ENCODE measurements at regions not wholly inside any gene's neighbourhood (a gene's known extent, or its start where the extent isn't known, plus 50 kb on each side); places are given as distances from the start of the nearest gene placed in this dataset.

- DNase-seq (ENCODE audit: low spot score) = no peak
- peaks cover 3% of the 10 kb centered on the region for H3K9me3 Mint-ChIP-seq (ENCODE audit: low read depth)
- no peak for TF ChIP-seq CTCF (IDR thresholded peaks at IDR 0.05)
- H3K4me1 Mint-ChIP-seq (ENCODE audit: low read depth) = no peaks in the 10 kb centered on the region
- H3K36me3 Mint-ChIP-seq (ENCODE audit: low read depth) = no peaks in the 10 kb centered on the region
- no peak overlapping the region for H3K4me3 Mint-ChIP-seq (ENCODE audit: unreplicated experiment)
- H3K27ac Mint-ChIP-seq (ENCODE audit: unreplicated experiment) = no peak overlapping the region
- peaks cover 4% of the 10 kb centered on the region for H3K27me3 Mint-ChIP-seq (ENCODE audit: low read depth)
Measured at GRCh38 chr3:28690176-28690575, 341.6 kb upstream of the AZI2 start.

DNA sequence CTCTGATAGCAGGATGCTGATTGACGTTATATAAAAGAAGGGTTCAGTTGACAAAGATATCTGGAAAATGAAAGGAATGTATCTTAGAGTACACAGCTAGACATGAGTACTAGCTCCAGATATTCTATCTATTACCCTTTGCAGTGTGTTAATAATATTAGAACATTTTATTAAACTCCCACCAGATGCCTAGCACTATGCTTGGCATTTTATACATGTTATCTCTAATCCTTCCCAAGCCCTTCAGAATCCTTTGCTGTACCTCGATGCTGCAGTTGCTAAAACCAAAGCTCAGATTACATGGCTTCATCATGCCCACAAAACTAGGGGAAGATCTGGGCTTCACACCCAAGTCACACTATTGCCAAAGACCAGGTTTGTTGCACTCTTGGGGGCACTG, 350.1 kb upstream of the AZI2 start:
- Mint-ChIP-seq H3K4me3 (ENCODE audit: unreplicated experiment) (no peak overlapping the region), H3K4me1 (ENCODE audit: low read depth) (no peaks in the 10 kb centered on the region), H3K27ac (ENCODE audit: unreplicated experiment) (no peak overlapping the region), H3K9me3 (ENCODE audit: low read depth) (no peaks in the 10 kb centered on the region), H3K36me3 (ENCODE audit: low read depth) (no peaks in the 10 kb centered on the region), H3K27me3 (ENCODE audit: low read depth) (peaks cover 3% of the 10 kb centered on the region)
- DNase-seq (ENCODE audit: low spot score) = no peak
- TF ChIP-seq CTCF (IDR thresholded peaks at IDR 0.05) = no peak

GRCh38 chr3:28699283-28699682, 350.7 kb upstream of the AZI2 start:
- TF ChIP-seq CTCF (IDR thresholded peaks at IDR 0.05) = no peak
- no peak for DNase-seq (ENCODE audit: low spot score)
- H3K27ac Mint-ChIP-seq (ENCODE audit: unreplicated experiment) = no peak overlapping the region
- no peaks in the 10 kb centered on the region for H3K4me1 Mint-ChIP-seq (ENCODE audit: low read depth)
- no peak overlapping the region for H3K4me3 Mint-ChIP-seq (ENCODE audit: unreplicated experiment)
- peaks cover 3% of the 10 kb centered on the region for H3K27me3 Mint-ChIP-seq (ENCODE audit: low read depth)
- no peaks in the 10 kb centered on the region for H3K36me3 Mint-ChIP-seq (ENCODE audit: low read depth)
- H3K9me3 Mint-ChIP-seq (ENCODE audit: low read depth) = no peaks in the 10 kb centered on the region

- H3K27ac Mint-ChIP-seq (ENCODE audit: unreplicated experiment) = no peak overlapping the region
- no peak for DNase-seq (ENCODE audit: low spot score)
- H3K4me1 Mint-ChIP-seq (ENCODE audit: low read depth) = no peaks in the 10 kb centered on the region
- no peak for TF ChIP-seq CTCF (IDR thresholded peaks at IDR 0.05)
- peaks cover 3% of the 10 kb centered on the region for H3K27me3 Mint-ChIP-seq (ENCODE audit: low read depth)
- no peaks in the 10 kb centered on the region for H3K9me3 Mint-ChIP-seq (ENCODE audit: low read depth)
- no peaks in the 10 kb centered on the region for H3K36me3 Mint-ChIP-seq (ENCODE audit: low read depth)
- no peak overlapping the region for H3K4me3 Mint-ChIP-seq (ENCODE audit: unreplicated experiment)
Measured at GRCh38 chr3:28700728-28701127, 352.1 kb upstream of the AZI2 start.

DNA sequence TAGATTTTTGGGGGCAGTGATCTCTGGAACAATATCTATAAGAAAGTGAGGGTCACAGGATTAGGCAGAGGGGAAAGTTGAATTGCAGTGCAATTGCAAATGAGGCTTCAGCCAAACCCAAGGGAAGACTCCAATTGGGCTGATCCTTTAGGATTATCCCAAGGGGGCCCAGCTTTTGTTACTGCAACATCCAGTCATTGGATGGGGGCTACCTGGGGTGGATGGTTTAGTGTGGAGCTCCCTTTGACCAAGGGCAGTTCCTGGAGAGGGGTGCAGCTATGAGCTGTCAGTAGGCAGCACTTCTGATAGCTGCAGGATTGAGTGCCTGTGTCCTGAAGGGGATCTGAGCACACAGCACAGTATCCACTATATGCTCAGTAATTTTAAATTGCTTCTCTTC, 355.2 kb upstream of the AZI2 start:
- DNase-seq (ENCODE audit: low spot score) = no peak
- H3K9me3 Mint-ChIP-seq (ENCODE audit: low read depth) = peaks cover 3% of the 10 kb centered on the region

More for the DNA sequence above, 355.2 kb upstream of the AZI2 start:
- H3K27me3 Mint-ChIP-seq (ENCODE audit: low read depth) = no peaks in the 10 kb centered on the region
- H3K36me3 Mint-ChIP-seq (ENCODE audit: low read depth) = no peaks in the 10 kb centered on the region
- no peak overlapping the region for H3K27ac Mint-ChIP-seq (ENCODE audit: unreplicated experiment)
- TF ChIP-seq CTCF (IDR thresholded peaks at IDR 0.05) = no peak
- no peaks in the 10 kb centered on the region for H3K4me1 Mint-ChIP-seq (ENCODE audit: low read depth)
- no peak overlapping the region for H3K4me3 Mint-ChIP-seq (ENCODE audit: unreplicated experiment)

All from chondrocyte (in vitro differentiated cells).